ENCODE measurements at regions not wholly inside any gene's neighbourhood (a gene's known extent, or its start where the extent isn't known, plus 50 kb on each side); places are given as distances from the start of the nearest gene placed in this dataset.

DNA sequence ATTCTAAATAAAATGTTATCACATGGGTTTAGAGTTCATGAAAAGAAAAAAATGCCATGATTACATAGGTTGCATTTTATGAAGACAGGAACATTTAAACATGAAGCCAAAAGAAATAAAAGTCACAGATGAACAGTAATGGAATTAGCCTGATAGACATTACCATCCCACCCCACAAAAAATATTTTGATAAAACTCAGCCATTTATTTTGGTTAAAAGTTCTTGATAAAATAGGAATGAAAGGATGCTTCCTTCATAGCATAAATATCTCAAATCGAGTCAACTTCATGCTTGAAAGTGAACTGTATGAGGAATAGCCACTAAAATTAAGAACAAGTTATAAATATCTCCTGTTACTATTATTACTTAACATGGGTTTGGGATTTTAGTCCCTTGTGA, 101.9 kb upstream of the TMC3 start:
- DNase-seq = no peak

DNA sequence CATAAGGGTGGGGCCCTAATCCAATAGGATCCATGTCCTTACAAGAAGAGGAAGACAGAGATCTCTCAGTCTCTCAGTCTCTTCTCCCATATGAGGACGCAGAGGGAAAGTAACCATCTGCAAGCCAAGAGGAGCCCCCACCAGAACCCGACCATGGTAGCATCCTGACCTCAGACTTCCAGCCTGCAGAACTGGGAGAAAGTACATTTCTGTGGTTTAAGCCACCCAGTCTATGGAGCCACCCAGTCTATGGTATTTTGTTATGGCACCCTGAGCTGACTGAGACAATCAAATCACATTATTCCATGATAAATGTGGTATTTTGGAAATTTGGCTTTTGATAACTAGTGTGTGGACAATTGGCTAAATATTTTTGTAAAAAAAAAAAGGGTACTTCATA, 101.5 kb upstream of the TMC3 start:
- DNase-seq = no peak

DNA sequence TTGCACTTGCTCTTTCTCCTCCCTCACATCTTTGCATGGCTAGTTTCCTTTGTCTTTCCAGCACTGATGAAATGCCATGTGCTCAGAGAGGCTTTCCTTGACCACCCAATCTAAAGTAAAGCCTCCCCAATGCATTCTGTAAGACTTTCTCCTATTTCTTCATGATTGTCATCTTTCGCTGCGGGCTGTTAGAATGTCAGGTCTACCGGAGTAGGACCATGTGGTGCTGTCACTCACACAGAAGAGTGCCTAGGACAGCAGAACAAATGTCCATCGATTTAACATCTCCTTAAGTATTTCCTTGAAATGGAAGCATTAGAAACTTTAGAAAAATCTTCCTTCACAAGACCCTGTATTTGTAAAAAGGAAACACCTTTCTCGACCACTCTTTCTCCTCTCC, 99.9 kb upstream of the TMC3 start:
- no peak for DNase-seq

DNA sequence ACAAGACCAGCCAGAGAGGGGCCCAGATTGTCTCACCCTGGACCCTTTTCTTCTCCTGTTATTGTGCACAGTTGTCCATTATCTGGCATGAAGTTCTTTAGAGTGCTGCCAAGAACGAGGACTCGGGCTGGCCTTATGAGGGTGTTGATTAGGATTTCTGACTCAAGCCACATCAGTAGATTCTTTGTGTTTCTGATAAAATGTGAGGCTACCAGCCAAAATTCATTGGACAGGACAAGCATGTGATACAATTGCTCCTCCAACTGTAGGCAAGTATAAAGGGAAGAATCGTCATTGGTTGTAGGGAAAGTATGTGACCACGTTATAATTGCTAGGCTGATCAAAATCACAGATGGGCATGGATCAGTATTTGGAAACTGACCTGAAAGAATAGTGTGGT, 99.2 kb upstream of the TMC3 start:
- DNase-seq = no peak

DNA sequence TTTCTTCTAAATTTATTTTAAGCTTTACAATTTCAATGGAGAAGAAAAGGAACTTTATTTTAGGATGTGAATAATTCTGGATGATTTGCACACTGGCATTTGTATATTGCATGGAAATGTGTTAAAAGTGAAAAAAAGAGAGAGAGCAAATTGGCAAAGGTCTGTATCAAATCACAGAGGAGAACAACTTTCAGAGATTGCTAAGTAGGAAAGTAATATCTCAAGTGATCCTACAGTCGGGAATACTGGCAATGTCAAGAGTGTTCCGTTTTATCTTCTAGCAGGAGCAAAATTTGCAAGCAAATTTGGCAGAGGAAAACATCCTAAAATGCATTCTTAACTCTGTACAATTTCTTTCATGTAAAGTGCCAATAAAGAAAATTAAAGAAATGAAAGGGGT, 97.1 kb upstream of the TMC3 start:
- DNase-seq = no peak

DNA sequence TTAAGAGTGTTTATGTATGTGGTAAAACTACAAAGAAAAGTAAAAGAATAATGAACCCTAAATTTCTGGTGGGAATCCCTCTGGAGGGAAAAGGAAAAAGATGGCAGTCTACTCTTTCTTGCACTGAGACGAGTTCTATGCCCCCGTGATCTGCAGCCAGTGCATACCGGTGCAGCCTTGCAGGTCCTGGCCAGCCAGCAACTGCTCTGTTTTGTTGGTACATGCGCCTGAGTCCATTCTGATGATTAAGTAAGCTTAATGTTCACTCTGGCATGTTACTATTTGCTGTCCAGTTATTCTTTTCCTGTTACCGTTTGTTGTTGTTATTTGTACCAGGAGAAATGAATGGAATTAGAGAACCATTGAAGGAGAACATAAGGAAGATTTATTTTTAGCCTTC, 95.1 kb upstream of the TMC3 start:
- DNase-seq = no peak

DNA sequence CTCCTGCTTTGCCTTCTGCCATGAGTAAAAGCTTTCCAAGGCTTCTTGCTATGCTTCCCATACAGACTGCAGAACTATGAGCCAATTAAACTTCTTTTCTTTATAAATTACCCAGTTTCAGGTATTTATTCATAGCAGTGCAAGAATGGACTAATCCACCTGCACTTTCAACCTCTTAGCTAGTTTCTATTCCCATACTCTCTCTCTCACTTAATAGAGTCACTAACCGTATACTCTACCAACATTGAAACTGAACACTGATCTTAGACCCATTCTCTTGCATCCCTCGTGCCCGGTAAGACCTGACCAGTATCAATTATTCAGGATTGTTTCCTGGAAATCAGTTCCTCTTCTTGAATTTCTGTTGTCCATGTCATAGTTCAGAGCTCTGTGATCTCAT, 92.7 kb upstream of the TMC3 start:
- no peak for DNase-seq

DNA sequence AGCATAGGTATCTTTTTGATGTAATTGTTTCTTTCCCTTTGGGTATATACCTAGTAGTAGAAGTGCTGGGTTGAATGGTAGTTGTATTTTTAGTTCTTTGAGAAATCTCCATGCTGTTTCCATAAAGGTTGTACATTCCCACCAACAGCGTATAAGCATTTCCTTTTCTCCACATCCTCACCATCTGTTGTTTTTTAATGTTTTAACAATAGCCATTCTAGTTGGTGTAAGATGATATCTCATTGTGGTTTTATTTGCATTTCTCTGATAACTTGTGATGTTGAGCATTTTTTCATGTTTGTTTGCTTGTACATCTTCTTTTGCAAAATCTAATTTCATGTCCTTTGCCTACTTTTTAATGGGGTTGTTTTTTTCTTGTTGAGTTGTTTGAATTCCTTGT, 80.0 kb upstream of the TMC3 start:
- DNase-seq = no peak

DNA sequence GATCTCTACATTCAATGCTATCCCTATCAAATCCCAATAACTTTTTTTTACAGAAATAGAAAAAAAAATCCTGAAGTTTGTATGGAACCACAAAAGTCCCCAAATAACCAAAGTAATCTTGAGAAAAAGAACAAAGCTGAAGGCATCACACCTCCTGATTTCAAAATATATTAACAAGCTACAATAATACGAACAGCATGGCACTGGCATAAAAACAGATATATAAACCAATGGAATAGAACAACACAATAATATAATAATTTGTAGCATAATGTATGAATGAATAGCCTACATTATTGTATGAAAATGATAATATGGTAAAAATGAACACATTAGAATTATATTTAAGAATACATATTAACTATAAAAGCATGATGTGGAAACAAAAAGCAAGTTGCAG, 76.7 kb upstream of the TMC3 start:
- no peak for DNase-seq

DNA sequence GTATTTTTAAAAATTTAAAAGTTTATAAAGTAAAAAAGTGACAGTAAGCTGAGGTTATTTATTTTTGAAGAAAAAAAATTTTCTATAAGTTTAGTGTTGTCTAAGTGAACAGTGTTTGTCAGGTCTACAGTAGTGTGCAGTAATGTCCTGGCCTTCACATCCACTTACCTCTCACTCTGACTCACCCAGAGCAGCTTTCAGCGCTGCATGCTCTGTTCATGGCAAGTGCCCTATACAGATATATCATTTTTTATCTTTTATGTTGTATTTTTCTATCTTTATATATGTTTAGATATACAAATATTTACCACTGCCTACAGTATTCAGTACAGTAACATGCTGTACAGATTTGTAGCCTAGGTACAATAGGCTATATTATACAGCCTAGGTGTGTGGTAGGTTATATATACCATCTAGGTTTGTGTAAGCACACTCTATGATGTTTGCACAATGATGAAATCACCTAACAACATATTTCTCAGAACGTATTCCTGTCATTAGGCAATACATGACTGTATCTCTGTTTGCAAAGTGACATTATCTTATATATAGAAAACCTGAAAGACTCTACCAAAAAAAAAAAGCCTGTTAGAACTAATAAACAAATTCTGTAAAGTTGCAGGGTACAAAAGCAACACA, 75.9 kb upstream of the TMC3 start:
- DNase-seq = no peak

DNA sequence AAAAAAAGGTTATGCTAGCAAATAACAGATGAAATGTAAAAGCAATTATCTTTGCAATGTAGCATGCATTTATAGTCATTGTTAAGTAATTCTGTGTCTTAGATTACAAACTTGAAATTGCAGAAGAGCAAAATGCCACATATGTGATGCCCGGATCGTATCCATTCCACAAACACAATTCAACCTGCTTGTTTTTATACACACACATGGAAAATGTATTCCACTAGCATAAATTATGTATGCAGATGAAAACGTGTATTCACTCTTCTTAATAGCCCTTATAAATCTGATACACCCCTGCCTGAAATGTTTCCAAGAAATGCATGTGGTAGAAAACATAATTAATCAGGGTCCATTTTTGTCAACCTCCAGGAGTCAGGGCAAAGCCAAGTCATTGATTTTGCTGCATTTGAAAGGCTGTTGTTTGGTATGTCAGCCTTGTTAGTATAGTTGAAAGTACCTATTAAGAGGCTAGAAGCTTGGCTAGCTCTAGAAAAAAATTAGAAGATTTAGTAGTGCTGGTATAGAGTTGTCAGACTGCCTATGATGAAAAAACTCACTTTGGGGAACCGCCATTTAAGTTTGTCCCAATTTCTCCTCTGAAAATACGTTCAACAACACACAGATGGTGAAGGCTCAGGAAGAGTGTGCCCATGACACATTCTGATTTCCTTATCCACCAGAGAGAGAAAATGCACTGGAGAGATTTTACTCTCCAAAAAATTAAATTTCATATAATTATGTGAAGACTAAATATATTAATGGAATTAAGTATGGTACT, 69.2 kb upstream of the TMC3 start:
- no peak for DNase-seq

DNA sequence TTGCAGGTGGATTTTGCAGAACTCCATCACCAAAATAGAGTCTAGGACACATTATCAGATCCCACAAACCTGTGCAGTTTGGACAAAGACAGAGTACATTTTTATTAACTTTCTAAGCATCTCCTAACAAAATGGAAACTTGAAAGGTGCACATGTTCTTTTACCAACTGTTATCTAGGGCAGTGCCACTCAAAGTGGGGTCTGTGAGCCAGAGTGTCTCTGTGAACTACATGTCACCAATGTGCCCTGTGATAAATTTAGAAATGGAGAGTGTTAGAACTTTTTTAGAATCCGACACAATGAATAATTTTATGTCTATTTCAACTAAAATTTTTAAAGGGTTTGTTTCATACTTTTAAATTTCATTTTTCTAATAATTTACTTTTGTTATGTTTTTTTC, 68.4 kb upstream of the TMC3 start:
- no peak for DNase-seq

DNA sequence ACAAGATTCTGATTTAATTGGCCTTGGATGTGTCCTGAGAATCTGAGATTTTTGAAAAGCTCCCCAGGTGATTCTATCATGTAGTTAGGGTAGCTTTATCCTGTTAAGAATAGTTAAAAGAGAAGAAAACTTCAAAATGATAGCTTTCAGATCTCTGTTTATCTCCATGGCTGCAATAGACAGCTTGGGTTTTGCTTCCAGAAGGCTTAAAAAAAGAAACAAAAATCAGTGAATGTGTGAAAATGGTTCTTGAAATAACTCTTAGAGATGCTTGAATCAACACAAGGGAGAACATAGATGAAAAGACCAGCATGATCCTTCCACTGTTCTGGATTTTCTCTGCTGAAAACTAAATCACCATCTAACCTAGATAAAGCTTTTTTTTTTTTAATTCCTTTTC, 60.8 kb upstream of the TMC3 start:
- DNase-seq = no peak

DNA sequence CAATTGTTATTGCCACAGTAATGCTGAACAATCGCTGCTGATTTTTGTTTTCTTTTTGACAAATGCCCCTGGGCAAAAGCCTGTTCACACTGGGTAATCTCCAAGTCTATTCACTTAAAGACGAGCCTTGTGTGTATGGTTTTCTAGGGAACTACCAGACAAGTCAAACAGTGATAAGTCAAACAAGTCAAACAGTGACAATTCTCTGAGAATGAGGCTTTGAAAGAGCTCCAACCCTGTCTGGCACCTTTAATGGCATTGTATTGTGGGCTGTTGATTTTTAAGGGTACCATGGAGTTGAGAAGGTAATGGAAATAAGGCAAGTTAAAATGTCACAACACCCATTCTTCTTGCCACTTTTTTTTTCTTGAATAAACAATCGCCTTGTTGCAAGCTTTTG, 59.4 kb upstream of the TMC3 start:
- DNase-seq = no peak

DNA sequence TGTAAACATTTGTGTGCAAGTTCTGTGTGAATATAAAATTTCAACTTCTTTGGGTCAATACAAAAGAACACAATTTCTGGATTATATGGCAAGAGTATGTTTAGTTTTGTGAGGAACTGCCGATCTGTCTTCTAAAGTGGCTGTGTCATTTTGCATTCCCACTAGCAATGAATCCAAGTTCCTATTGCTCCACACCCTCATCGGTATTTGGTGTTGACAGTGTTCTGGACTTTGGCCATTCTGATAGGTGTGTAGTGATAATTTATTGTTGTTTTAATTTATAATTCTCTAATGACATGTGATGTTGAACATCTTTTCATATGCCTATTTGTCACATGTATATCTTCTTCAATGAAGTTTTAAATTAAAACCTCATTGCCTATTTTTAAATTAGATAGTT, 58.2 kb upstream of the TMC3 start:
- no peak for DNase-seq

DNA sequence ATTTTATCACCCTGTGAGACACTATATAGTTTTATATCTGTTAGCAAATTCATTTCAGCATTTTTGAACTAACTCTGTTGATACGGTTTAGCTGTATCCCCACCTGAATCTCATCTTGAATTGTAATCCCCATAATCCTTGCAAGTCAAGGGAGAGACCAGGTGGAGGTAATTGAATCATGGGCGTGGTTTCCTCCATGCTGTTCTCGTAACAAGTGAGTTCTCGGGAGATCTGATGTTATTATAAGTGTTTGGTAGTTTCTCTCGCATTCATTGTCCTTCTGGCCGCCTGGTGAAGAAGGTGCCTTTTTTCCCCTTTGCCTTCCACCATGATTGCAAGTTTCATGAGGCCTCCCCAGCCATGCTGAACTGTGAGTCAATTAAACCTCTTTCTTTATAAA, 53.2 kb upstream of the TMC3 start:
- no peak for DNase-seq

DNA sequence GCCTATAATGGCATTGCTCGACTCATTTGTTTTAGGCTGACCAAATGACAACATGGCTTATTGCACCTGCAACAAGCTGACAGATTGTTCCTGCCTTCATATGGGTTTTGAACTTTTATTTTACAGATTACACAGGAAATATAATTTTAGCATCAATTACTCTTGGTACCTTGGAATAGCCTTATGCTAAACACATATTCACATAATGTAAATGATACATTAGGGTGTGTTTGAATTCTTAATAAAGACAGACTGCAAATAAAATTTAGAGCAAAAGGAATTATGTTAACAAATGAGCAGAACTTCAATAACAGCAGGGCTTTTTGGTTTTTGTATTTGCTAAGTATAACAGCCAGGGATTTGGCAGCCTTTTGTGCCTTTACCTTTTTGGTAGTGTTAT, 51.9 kb upstream of the TMC3 start:
- no peak for DNase-seq

All from NCI-H446 (cell line).